HPDE6-E6E7 (cell line): ENCODE measurements at regions not wholly inside any gene's neighbourhood (a gene's known extent, or its start where the extent isn't known, plus 50 kb on each side); places are given as distances from the start of the nearest gene placed in this dataset.

Experiments used
- DNase-seq: peaks from one replicate; pipeline ENCODE4 v3.0.0; 2011; ENCODE audit warnings: missing footprints; ENCODE audit errors: extremely low spot score

DNA sequence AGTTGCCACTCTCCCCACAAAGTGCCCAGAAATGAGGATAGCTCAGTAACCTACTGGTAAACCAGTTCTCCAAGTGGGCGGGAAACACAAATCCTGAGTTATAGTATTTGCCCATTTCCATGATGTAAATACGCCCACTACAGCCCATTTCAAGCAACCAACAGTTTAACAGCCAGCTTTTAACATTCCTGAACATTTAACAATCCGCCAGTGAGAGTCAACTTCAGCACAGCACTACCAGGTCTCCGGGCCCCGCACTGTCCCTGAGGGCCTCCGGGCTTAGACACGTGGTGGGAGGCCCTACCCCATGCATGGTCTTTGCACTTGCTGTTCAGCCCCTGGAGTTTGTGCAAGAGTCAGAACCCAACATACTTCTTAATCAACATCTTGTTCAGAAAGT is 132.0 kb upstream of the CTTNBP2NL start:
- DNase-seq = no peak

DNA sequence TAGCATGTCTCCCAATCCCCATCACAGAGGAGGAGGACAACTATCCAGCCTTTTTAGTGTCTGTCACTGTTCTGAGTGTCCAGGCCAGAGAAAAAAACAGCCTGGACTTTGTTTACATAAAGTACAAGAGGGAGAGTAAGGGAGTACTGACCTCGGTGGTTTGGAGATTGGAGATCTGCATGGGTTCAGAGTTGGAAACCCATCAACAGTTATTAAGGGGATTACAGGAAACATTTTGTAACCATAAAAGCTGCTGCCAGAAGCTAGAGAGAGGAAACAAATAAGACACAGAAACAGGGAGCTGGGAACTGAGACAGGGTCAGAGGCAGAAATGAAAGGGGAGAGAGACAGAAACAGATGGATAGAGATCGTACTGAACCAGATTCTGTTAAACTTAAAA is 131.5 kb upstream of the CTTNBP2NL start:
- no peak for DNase-seq

DNA sequence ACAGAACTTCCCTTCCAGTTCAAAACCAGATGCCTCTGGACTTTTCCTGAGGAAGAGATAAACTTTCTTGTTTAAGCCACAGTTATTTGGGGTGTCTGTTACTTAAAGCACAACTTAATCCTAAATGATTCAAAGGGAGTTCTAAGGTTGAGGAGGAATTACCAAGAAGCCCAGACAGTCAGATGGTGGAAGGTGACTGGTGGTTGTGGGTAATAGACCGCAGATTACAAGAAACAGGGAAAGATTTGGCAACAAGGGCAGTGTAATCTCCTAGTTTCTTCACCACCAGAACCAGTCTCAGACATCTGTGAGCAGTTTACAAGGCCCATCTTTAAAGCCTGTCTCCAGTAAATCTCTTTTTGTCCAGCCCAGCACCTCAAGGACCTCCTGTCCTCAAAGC is 130.1 kb upstream of the CTTNBP2NL start:
- DNase-seq = no peak

DNA sequence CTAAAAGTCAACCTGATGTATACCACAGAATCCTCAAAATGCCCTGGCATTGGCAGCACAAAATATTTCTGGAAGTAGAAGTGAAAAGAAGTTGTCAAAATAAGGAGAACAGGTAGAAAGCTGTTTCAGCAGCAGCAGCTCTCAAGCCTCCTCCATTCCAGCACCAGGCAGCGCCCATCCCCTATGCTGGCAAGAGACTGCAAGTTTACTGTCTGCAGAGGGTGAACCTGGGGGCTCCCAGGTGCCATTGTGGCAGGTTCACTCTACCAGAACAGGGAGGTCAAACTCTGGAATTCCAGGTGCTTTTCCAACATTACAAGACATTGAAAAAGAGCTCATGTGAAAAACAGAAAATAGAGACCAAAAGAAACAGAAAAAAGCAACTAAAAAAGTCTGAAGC is 128.8 kb upstream of the CTTNBP2NL start:
- no peak for DNase-seq

DNA sequence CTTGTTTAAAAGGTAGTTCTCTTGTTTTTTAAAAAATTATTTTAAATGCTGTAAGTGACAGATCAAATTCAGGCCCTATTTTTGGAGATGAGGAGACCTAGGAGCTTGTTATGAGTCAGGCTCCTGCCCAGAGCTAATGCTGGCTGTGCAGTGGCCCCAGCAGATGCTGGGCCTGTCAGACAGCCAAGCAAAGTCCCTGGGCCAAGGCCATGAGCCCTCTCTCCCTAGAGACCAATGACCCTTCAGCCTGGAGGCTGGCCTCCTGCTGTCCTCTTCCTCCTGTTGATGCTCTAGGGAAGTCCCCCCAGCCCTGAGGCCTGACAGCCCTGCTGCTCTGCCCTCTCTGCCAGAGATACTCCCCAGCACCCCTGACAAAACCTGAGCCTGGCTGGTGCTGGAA is 128.1 kb upstream of the CTTNBP2NL start:
- DNase-seq = no peak

DNA sequence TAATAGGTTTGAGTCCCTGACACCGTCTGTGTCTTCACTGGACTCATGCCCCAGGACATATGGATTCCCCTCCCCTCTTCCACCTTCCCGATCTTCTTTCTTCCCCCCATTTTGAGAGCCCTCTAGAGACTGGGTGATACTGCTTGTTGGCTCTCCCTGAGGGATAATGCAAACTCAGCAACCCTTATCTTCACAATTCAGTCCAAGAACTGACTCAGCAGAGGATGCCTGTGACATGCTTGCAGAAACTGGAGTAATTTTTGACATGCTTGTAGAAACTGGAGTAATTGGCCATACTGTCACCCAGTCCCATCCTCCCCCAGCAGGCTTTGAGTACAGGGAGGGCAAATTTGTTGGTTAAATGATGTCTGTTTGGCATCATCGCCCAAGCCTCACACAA is 127.6 kb upstream of the CTTNBP2NL start:
- DNase-seq = no peak

DNA sequence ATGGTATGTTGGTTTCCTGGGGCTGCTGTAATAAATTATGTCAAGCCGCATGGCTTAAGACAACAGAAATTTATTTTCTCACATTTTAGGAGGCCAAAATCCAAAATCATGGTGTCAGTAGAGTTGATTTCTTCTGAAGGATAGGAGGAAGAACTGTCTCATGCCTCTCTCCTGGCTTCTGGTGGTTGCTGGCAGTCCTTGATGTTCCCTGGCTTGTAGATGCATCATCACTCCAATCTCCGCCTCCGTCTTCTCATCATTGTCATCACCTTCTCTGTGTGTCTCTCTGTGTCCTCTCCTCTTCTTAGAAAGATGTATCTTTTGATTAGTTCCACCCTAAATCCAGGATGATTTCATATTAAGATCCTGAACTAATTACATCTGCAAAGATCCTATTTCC is 124.7 kb upstream of the CTTNBP2NL start:
- DNase-seq = no peak

DNA sequence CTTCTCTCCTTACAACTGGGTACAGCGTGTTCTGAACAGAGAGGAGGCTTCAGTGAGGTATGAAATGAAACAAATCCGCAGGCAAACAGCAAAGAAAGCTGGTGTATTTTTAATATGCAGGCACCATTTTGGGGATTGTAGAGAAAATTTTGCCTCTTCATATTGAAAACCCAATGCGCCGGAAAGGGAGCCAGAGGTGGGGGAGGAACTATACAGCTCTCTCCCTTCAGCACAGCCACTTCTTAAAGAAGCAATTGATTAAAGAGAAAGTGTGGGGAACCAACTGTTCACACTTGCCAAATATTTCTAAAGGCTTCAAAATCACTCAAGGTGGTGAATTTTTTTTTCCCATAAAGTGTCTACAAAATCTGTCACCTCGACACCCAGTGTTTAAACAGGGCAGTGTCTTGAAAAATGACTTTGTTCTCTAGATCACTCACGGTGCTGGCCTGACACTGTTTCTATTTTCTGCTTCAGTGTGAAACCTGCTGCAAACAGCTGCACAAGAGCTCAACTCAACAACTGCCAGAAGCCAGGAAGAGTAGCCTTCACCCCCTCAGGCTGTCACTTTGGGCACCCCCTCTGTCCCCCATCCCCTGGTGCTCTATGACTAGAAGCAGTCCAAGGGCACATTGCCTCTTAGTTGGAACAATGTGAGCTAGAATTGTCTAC is 123.8 kb upstream of the CTTNBP2NL start:
- no peak for DNase-seq

DNA sequence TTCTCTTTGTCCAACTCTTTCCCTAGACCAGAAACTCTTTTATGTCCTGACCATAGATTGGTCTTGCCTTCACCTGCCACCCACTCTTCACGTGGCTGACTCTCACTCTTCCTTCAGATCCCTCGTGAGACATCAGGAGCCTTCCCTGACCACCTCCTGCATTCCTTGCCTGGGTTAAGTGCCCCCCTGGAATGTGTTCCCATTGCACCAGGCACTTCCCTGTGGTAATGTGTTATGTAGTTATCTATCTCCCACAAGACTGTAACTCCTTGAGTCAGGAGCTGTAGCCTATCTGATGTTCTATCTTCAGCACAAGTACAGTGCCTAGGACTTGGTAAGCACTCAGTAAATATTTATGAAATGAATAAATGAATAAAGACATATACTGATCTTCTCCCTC is 111.2 kb upstream of the CTTNBP2NL start:
- DNase-seq = no peak

DNA sequence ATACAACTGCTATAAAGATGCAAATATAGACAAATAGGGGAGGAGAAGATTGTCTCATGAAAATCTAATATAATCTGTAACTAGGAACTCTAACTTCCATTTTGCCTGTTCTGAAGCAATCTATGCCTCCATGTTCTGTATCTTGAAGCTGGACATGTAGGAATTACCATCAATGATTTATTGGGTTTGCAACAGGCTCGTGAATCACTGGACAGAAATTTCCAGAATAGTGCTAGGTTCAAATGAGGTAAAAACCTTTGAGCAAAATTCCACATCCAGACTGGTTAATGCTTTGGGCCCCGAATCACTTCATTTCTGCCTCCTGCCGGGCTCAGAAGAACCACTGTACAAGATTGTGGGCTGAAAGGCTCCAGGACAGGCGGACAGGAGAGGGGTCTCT is 110.7 kb upstream of the CTTNBP2NL start:
- DNase-seq = no peak

DNA sequence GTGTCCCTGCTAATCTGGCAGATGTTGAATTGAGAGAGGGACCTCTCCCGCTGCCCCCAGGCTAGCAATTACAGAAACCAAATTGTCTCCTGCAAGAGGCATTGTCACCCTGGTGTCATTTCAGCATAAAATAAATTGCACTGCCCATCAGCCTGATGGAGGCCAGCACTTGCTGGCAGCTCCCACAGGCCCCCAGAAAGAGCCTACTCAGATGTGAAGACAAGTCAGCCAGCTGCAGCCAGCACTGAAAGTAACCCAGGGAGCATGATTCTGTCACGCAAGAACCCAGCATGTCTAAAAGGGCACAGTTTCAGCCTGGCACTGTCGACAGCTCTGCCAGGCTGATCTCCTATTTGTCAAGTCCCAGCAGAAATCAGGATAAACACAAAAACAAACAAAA is 110.3 kb upstream of the CTTNBP2NL start:
- no peak for DNase-seq

DNA sequence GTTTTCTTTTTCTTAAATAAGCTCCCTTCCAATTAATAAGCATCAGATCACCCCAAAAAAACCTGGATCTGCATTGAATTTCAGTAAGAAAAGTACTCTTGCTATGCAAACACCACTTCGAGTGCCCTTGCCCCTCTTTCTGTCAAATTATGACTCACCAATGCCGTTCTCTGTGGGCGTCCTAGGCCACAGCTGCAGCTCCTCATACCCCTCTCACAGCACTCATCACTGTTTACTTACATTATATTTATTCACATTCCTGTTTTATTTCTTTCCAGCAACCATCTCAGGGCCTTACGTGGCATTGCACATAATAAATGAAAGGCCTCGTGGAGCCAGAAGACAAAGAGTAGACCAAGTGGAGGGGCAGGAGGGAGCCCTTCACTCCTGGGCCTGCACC is 99.1 kb upstream of the CTTNBP2NL start:
- no peak for DNase-seq

DNA sequence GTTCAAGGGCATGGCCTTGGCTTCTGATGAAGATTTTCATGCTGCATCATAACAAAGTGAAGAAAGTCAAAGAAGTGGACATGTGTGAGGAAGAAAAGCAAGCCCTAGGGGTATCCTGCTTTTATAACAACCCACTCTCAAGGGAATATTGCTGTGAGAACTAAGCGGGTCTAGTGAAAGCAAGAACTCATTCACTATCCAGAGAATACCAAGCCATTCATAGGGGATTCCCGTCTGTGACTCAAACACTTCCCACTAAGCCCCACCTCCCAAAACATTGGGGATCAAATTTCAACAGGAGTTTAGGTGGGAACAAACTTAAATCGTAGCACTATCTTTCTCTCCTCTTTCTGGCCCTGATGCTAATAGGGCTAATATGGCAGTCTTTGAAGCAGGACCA is 98.5 kb upstream of the CTTNBP2NL start:
- no peak for DNase-seq

DNA sequence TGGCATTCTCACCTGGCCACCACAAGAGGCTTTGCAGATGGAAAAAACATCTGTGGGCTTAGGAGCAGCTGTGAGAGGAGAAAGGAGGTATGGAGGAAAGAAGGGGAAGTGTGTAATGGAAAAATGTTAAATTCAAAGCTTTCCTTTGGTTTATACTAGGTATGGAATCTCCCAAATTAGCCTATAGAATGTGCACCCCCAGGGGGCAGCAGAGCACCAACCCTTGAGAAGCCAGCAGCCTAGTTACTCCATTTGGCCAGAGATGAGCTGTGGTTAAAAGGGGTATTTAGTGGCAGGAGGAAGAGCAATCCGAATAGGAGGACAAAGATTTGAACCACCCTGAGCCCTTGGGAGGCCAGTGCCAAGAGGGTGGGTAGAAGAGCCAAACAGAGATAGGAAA is 97.5 kb upstream of the CTTNBP2NL start:
- peak; percentile 59 for DNase-seq

DNA sequence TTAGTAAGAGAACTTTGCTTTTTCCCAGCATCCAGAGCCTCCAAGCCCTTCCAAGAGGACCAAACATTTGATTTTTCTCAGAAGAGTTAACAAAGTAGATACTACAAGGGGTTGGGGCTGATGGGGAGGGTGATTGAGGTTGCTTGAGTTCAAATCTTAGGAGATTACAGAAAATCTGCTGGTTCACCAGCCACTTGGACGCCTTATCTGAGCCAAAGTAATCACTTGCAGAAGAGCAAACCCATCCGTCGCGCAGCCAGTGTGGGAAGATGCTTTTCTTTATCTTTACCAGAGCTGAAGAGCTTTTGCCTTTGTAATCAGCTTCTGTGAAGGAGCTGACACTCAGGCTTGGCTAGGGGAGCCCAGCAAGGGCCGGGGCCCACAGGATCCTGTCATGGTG is 91.9 kb upstream of the CTTNBP2NL start:
- no peak for DNase-seq

DNA sequence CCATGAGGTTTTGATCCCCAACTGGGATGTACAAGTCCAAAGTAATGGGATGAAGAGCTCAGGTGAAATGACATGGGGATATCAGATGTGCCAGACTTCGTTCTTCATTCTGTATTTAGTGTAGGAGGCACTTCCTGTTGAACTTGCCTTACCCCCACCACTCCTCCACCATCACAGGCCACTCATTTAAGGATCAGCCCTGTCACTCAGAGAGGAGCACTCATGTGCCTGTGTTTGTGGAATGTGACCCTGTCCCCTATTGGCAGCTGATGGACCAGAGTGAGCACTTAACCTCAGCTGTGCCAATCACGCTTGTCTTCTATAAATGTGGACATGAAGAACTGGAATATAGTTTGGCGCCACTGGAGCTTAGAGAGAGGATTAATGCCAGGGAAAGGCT is 91.4 kb upstream of the CTTNBP2NL start:
- DNase-seq = no peak

DNA sequence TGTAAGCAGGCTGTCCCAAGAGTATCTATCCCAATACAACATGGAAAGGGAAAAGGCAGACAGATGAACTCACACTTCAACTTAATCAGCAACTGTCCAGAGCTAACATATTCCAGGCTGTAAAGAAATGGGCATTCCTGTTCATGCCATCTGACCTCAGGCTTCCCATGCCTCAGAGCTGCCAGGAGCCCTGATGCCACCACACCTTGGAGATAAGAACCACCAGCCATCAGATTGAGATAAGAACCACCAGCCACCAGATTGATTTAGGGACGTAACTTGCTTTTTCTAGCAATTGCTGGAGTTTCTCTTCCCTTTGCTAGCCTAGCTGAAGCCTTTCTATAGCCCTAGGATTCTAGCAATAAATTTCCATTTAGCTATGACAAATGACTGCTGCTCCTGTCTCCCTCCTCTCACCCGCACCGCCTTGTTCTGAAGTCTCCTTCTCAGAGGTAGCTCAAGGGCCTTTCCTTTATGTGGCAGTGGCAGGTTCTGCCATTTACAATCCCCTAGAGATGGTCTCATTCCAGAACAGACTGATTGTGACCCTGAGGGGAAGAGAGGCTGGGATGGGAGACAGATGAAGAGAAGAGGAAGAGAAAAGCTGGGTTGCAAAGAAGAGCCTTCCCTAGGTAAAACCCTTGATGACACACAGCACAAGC is 88.0 kb upstream of the CTTNBP2NL start:
- no peak for DNase-seq

DNA sequence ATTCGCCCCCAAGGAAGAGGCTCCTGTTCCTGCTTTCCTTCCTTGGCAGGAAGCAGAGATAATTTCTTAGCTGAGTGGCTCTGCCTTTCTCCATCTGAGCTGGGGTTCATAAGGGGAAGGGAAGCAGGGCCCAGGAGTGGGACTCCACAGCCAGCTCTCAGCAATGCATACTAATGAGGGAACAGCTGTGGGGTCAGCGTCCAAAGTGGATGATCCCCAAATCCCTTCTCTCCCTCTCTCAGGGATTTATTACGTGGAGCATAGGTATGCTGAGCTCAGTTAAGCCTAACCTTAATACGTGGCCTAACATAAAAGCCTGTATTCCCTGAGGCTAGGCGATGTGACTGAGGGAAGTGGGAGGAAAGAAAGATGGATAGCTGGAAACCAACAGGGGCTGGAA is 87.3 kb upstream of the CTTNBP2NL start:
- DNase-seq = no peak

DNA sequence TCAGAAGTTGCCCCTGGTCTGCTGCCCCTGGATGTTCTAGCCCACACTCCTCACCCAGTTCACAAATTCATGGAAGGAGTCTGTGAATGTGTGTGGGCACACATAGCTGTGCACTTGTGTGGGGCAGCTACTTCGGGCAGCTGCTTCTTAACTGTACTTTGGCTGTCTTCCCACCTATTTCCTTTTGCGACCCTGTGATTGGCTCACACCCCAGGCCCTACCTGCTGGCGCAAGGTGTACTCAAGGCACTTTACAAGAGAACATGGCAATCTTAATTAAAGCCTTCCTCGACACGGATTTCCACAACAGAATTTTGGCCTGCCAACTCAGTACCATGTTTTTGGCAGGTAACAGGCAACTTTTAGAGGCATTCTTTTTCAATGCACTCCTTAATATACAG is 86.5 kb upstream of the CTTNBP2NL start:
- no peak for DNase-seq

DNA sequence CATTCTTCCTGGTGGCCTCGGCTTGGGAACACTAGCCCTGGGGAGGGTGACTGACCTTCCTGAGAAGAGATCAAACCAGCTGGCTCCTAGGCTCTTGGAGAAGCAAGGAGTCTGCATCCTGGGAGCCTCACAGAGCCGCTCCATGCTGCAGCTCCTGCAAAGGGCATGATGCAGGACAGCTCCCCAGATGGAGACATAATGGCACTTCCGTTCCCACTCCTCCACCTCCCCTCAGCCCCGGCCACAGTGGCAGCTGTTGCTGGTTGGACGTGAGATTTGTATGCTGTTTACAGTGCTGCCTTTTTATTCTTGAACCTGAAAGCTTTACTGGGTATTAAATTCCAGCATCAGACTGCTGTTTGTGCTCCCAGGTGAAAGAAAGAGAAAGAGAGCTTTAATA is 83.7 kb upstream of the CTTNBP2NL start:
- no peak for DNase-seq

DNA sequence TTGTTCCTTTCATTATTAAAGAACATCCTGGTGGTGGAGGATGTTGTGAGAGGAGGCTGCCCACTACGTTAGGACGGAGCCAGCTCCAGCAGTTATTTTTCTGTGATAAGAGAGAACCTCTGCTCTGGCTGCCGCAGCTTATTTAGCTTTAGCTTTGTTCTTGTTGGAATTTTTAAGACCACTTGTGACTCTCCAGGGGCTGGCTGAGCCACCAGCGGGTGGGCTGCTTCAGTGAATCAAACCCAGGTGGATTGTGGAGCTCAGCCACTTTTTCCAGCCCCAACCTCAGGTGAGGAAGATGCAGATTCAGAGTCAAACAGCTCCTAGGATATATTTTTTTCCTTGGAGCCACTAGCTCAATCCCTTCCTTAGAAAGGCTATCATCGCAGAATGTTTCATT is 83.1 kb upstream of the CTTNBP2NL start:
- no peak for DNase-seq

DNA sequence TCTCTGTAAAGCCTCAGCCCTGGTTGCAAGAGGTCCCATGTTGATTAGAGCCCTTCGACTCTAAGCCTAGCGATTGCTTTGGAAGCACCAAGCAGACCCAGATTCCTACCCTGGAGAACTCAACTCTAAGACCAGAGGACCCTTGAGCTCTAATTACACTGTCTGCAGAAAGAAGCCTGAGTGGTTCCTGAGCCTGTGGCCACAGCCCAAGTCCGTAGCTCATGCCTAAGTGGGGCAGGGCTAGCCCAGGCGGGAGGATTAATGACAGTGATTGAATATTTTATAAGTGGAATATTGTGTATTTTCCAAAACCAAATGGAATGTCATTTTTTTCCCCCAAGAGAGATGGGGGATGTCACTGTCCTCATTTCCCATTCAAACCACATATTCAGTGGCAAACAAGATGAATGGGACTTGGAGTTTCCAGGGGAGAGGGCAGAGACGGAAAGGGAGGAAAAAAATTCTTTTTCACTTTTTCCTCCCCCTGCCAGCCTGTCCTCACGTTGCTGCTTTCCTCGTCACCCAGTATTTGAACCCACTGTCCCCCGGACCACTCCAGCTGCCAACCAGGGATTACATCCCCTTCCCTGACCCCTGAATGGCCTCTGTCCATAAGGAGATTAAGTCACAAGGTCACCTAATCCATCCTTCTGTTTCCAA is 79.6 kb upstream of the CTTNBP2NL start:
- DNase-seq = no peak

DNA sequence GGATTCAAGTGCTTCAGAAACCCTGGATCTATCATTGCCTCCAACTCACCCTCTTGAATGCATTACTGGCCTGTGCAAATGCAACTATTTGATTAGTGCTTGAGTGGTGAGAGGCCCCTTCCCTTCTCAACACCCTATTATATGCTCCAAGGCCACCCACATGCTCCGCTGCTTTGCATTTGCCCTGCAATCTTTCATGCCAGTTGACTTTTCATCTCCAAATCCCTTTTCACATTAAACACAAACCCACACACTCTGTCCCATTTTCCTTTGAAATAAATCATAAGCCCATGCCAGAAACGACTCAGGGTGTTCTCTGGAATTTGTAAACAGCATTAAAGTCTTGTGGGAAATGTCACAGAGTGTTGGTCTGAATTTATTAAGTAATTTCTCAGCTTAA is 78.9 kb upstream of the CTTNBP2NL start:
- no peak for DNase-seq
